Thyroid gland (tissue), 4 donors: ENCODE measurements at regions not wholly inside any gene's neighbourhood (a gene's known extent, or its start where the extent isn't known, plus 50 kb on each side); places are given as distances from the start of the nearest gene placed in this dataset.

Experiments
- CTCF ChIP-seq, 6 experiments: fragments of 200-600 bp in 3 of 6; fragments of 450-650 bp in 3 of 6; sonication (generic) in 3 of 6; IDR thresholded peaks; one replicate each; pipeline ENCODE4 v1.5.1; 2016 to 2019; ENCODE audit warnings: antibody characterized with exemption in 6 of 6, mild to moderate bottlenecking in 2 of 6, inconsistent platforms in 1 of 6, moderate library complexity in 1 of 6
- POLR2A ChIP-seq, 2 donors: fragments of 450-650 bp; IDR thresholded peaks; one replicate each; pipeline ENCODE4 v1.6.1; 2017; ENCODE audit warnings: antibody characterized with exemption in 2 of 2, mild to moderate bottlenecking in 2 of 2, moderate library complexity in 1 of 2

- TF ChIP-seq CTCF (IDR thresholded peaks at IDR 0.05) (no peak), POLR2A (IDR thresholded peaks at IDR 0.05) (no peak)
Measured at GRCh38 chr1:209380420-209380819, 203.1 kb upstream of the CAMK1G start.
